Activated B cell treated with CpG ODN at 0.5 μM for 24 hours (primary cell): ENCODE measurements at regions not wholly inside any gene's neighbourhood (a gene's known extent, or its start where the extent isn't known, plus 50 kb on each side); places are given as distances from the start of the nearest gene placed in this dataset.

Experiments
- ATAC-seq: fragments of 200-7000 bp; cut with Tn5 transposase; one replicate; pipeline ENCODE4 v1.10.0; 2021; ENCODE audit warnings: low read depth, mild to moderate bottlenecking, moderate library complexity
- CTCF ChIA-PET: fragments of 350-600 bp; sonication (Branson Sonifier 250); formaldehyde crosslinking; loops from one replicate; lab custom pipeline; 2021; ENCODE audit warnings: antibody characterized with exemption; lab: Charles Lee
- POLR2A ChIA-PET: fragments of 350-600 bp; sonication (Branson Sonifier 250); formaldehyde crosslinking; loops from one replicate; lab custom pipeline; 2021; ENCODE audit warnings: antibody characterized with exemption; lab: Charles Lee
- DNase-seq: peaks from one replicate; pipeline ENCODE4 v3.0.0; 2022
- H3K27ac Mint-ChIP-seq: one replicate; pipeline ENCODE4 v1.8.0; 2020; ENCODE audit warnings: mixed read lengths
- H3K27me3 Mint-ChIP-seq: one replicate; pipeline ENCODE4 v1.8.0; 2021; ENCODE audit warnings: mixed read lengths
- H3K36me3 Mint-ChIP-seq: one replicate; pipeline ENCODE4 v1.8.0; 2021; ENCODE audit warnings: low read depth, mixed read lengths
- H3K4me1 Mint-ChIP-seq: one replicate; pipeline ENCODE4 v1.8.0; 2021; ENCODE audit warnings: mixed read lengths
- H3K4me3 Mint-ChIP-seq: one replicate; pipeline ENCODE4 v1.8.0; 2020; ENCODE audit warnings: mild to moderate bottlenecking, mixed read lengths
- H3K9me3 Mint-ChIP-seq: one replicate; pipeline ENCODE4 v1.8.0; 2020; ENCODE audit warnings: mixed read lengths
- CTCF ChIP-seq: fragments of 200-600 bp; IDR thresholded peaks from one replicate; pipeline ENCODE4 v1.8.0; 2022; ENCODE audit warnings: antibody characterized with exemption, mild to moderate bottlenecking
- intact Hi-C: fragments of 100-400 bp; cut with micrococcal nuclease; formaldehyde crosslinking; loops from one replicate; pipeline ENCODE4 v1.15.1; 2024

GRCh38 chr10:79002336-79002735, 66.4 kb upstream of the ZMIZ1 start:
- no peaks in the 10 kb centered on the region for H3K36me3 Mint-ChIP-seq
- no peak overlapping the region for H3K4me3 Mint-ChIP-seq
- H3K27me3 Mint-ChIP-seq, result peaks cover 49% of the 10 kb centered on the region
- TF ChIP-seq CTCF, result no peak
- ATAC-seq (no peak), DNase-seq (no peak)
- ChIA-PET POLR2A (no interaction called here), CTCF (no interaction called here)
- H3K9me3 Mint-ChIP-seq, result no peaks in the 10 kb centered on the region
- H3K27ac Mint-ChIP-seq, result no peak overlapping the region
- H3K4me1 Mint-ChIP-seq, result no peaks in the 10 kb centered on the region
- intact Hi-C loops, result no loop called here

GRCh38 chr10:79003183-79004100, 65.3 kb upstream of the ZMIZ1 start:
- Mint-ChIP-seq H3K36me3 (no peaks in the 10 kb centered on the region), H3K27ac (no peak overlapping the region), H3K4me3 (no peak overlapping the region), H3K9me3 (no peaks in the 10 kb centered on the region), H3K27me3 (peaks cover 52% of the 10 kb centered on the region), H3K4me1 (no peaks in the 10 kb centered on the region)
- ATAC-seq (no peak), DNase-seq (no peak)
- intact Hi-C loops, result no loop called here
- ChIA-PET CTCF (no interaction called here), POLR2A (no interaction called here)
- no peak for TF ChIP-seq CTCF

- no peak overlapping the region for H3K27ac Mint-ChIP-seq
- no peak overlapping the region for H3K4me3 Mint-ChIP-seq
- ChIA-PET POLR2A (no interaction called here), CTCF (no interaction called here)
- no peaks in the 10 kb centered on the region for H3K4me1 Mint-ChIP-seq
- H3K36me3 Mint-ChIP-seq, result no peaks in the 10 kb centered on the region
- TF ChIP-seq CTCF, result no peak
- DNase-seq (no peak), ATAC-seq (no peak)
- no peaks in the 10 kb centered on the region for H3K9me3 Mint-ChIP-seq
- peaks cover 57% of the 10 kb centered on the region for H3K27me3 Mint-ChIP-seq
- intact Hi-C loops, result no loop called here
These were observed 64.5 kb upstream of the ZMIZ1 start for GRCh38 chr10:79004311-79004710.

- ChIA-PET CTCF (no interaction called here), POLR2A (no interaction called here)
- peaks cover 52% of the 10 kb centered on the region for H3K27me3 Mint-ChIP-seq
These were observed 63.5 kb upstream of the ZMIZ1 start for GRCh38 chr10:79005126-79005810.

More at GRCh38 chr10:79005126-79005810, 63.5 kb upstream of the ZMIZ1 start:
- no peak overlapping the region for H3K27ac Mint-ChIP-seq
- TF ChIP-seq CTCF, result no peak
- intact Hi-C loops, result no loop called here
- no peak overlapping the region for H3K4me3 Mint-ChIP-seq
- no peaks in the 10 kb centered on the region for H3K36me3 Mint-ChIP-seq
- no peaks in the 10 kb centered on the region for H3K9me3 Mint-ChIP-seq
- H3K4me1 Mint-ChIP-seq, result no peaks in the 10 kb centered on the region
- no peak for DNase-seq
- no peak for ATAC-seq
